ENCODE measurements at regions not wholly inside any gene's neighbourhood (a gene's known extent, or its start where the extent isn't known, plus 50 kb on each side); places are given as distances from the start of the nearest gene placed in this dataset.

- no peak for DNase-seq
- Mint-ChIP-seq H3K27me3 (no peaks in the 10 kb centered on the region), H3K4me3 (no peak overlapping the region), H3K9me3 (peaks cover 14% of the 10 kb centered on the region), H3K36me3 (ENCODE audit: low read depth) (peaks cover 3% of the 10 kb centered on the region), H3K4me1 (ENCODE audit: low read depth) (no peaks in the 10 kb centered on the region), H3K27ac (no peak overlapping the region)
- TF ChIP-seq CTCF (IDR thresholded peaks at IDR 0.05): no peak
- intact Hi-C loops (cut with micrococcal nuclease): no loop called here
- ATAC-seq: no peak
- ChIA-PET CTCF (no interaction called here), POLR2A (no interaction called here)
Observed at GRCh38 chr5:67576112-67576511, 379.5 kb upstream of the CD180 start.

GRCh38 chr5:67575087-67575486, 378.5 kb upstream of the CD180 start:
- H3K4me3 Mint-ChIP-seq: no peak overlapping the region
- no peak for TF ChIP-seq CTCF (IDR thresholded peaks at IDR 0.05)
- CTCF ChIA-PET: no interaction called here
- H3K36me3 Mint-ChIP-seq (ENCODE audit: low read depth): peaks cover 3% of the 10 kb centered on the region
- no peak for DNase-seq
- intact Hi-C loops (cut with micrococcal nuclease): no loop called here
- no peaks in the 10 kb centered on the region for H3K4me1 Mint-ChIP-seq (ENCODE audit: low read depth)
- POLR2A ChIA-PET: no interaction called here
- H3K27ac Mint-ChIP-seq: no peak overlapping the region
- H3K27me3 Mint-ChIP-seq: no peaks in the 10 kb centered on the region
- H3K9me3 Mint-ChIP-seq: peaks cover 14% of the 10 kb centered on the region
- no peak for ATAC-seq

GRCh38 chr5:67561151-67561932, 364.7 kb upstream of the CD180 start:
- no peaks in the 10 kb centered on the region for H3K36me3 Mint-ChIP-seq (ENCODE audit: low read depth)
- intact Hi-C loops (cut with micrococcal nuclease): no loop called here
- H3K9me3 Mint-ChIP-seq: peaks cover 20% of the 10 kb centered on the region
- no peak for ATAC-seq
- no peaks in the 10 kb centered on the region for H3K27me3 Mint-ChIP-seq
- TF ChIP-seq CTCF (IDR thresholded peaks at IDR 0.05): no peak
- no peak overlapping the region for H3K4me3 Mint-ChIP-seq
- H3K27ac Mint-ChIP-seq: no peak overlapping the region
- ChIA-PET CTCF (no interaction called here), POLR2A (no interaction called here)
- DNase-seq: no peak
- peaks cover 3% of the 10 kb centered on the region for H3K4me1 Mint-ChIP-seq (ENCODE audit: low read depth)

- no peak overlapping the region for H3K4me3 Mint-ChIP-seq
- no peak for ATAC-seq
- H3K27ac Mint-ChIP-seq: no peak overlapping the region
- H3K36me3 Mint-ChIP-seq (ENCODE audit: low read depth): no peaks in the 10 kb centered on the region
- H3K27me3 Mint-ChIP-seq: no peaks in the 10 kb centered on the region
- no peaks in the 10 kb centered on the region for H3K9me3 Mint-ChIP-seq
- TF ChIP-seq CTCF (IDR thresholded peaks at IDR 0.05): no peak
- DNase-seq: no peak
- intact Hi-C loops (cut with micrococcal nuclease): no loop called here
- ChIA-PET POLR2A (no interaction called here), CTCF (no interaction called here)
- peaks cover 6% of the 10 kb centered on the region for H3K4me1 Mint-ChIP-seq (ENCODE audit: low read depth)
Observed at GRCh38 chr5:67552773-67553172, 356.2 kb upstream of the CD180 start.

- H3K4me1 Mint-ChIP-seq (ENCODE audit: low read depth): peaks cover 8% of the 10 kb centered on the region
- no peak for DNase-seq
- no peak for ATAC-seq
- CTCF ChIA-PET: no interaction called here
- no peaks in the 10 kb centered on the region for H3K9me3 Mint-ChIP-seq
- no peak for TF ChIP-seq CTCF (IDR thresholded peaks at IDR 0.05)
- no peak overlapping the region for H3K27ac Mint-ChIP-seq
- H3K4me3 Mint-ChIP-seq: no peak overlapping the region
- POLR2A ChIA-PET: no interaction called here
- H3K36me3 Mint-ChIP-seq (ENCODE audit: low read depth): no peaks in the 10 kb centered on the region
- H3K27me3 Mint-ChIP-seq: no peaks in the 10 kb centered on the region
- intact Hi-C loops (cut with micrococcal nuclease): no loop called here
Observed at GRCh38 chr5:67549947-67550346, 353.3 kb upstream of the CD180 start.
